Spleen (tissue), 7 donors: ENCODE measurements at regions not wholly inside any gene's neighbourhood (a gene's known extent, or its start where the extent isn't known, plus 50 kb on each side); places are given as distances from the start of the nearest gene placed in this dataset.

Experiments
- CTCF ChIP-seq, 11 experiments: fragments of 200-600 bp in 7 of 11; fragments of 450-650 bp in 4 of 11; sonication (generic) in 4 of 11; IDR thresholded peaks in 8 of 11; conservative IDR thresholded peaks in 3 of 11; 1 replicate in 7 of 11; 2 replicates in 4 of 11; pipeline versions ENCODE4 v1.4.0 to v1.8.0; 2016 to 2021; ENCODE audit warnings: antibody characterized with exemption in 11 of 11, inconsistent platforms in 4 of 11, mild to moderate bottlenecking in 1 of 11
- POLR2A ChIP-seq, 3 donors: fragments of 450-650 bp; IDR thresholded peaks; one replicate each; pipeline ENCODE4 v1.5.1; 2017; ENCODE audit warnings: antibody characterized with exemption in 3 of 3, mild to moderate bottlenecking in 1 of 3
- donor health status: DM: no; HTN: no; CAD: no; lungs with moderate emphysema.
- donor health status: DM: no; HTN: no; CAD: no.
- donor health status: DM: no; HTN: no; CAD: no.

GRCh38 chr16:49129935-49130334, 151.7 kb downstream of the CBLN1 start:
- TF ChIP-seq CTCF (IDR thresholded peaks at IDR 0.05 in 8 of 11, conservative IDR thresholded peaks at IDR 0.05 in 3 of 11) (no peak), POLR2A (IDR thresholded peaks at IDR 0.05) (no peak)
